Caki2 (cell line): ENCODE measurements at regions not wholly inside any gene's neighbourhood (a gene's known extent, or its start where the extent isn't known, plus 50 kb on each side); places are given as distances from the start of the nearest gene placed in this dataset.

Experiments used
- DNase-seq: peaks from one replicate; pipeline ENCODE4 v3.0.0-alpha.2; 2015; ENCODE audit warnings: low read depth
- in situ Hi-C: cut with HindIII; loops from 2 replicates; pipeline ENCODE4 v1.10.0; 2016; ENCODE audit warnings: low sequenced_read_pairs, low pct_unique_long_range_greater_than_20kb, mixed read lengths

DNA sequence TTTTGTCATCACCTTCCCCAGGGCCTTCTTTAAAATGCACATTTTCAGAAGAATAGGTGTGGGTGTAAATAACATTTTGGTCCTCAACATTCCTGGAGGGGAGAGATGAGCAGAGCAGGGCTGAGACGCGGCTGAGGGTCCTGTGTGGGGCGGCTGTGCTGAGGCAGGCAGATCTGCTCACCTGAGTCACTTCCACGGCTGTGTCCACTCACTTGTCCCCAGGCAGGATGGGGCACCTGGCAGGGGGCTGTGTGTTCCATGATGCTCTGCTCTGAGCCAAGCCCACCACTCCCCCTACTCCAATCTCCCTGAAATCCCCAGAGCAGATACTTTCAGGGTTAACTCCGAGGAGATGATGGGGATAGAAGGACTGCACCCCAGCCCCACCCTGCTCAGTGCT is 93.8 kb downstream of the GLRX3 start:
- no peak for DNase-seq
- in situ Hi-C loops: no loop called here

DNA sequence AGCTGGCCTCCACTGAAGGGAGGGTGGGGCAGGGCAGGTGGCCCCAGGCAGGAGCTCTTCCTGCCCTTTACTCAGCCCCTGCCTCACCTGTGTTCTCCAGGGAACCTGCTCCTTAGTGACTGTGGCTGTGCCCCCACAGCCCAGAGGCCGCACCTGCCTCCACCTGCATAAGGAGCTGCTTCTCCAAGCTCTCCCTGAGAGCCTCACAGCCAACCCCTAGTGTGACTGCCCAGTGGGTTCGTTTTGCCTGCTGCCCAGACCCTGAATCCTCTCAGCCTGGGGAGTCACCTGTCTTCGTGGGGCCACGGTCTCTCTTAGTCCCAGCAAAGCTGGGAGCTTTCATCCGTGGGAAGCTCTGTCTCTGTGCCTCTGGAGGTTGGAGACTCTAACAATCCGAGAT is 94.4 kb downstream of the GLRX3 start:
- in situ Hi-C loops: no loop called here
- DNase-seq: no peak

DNA sequence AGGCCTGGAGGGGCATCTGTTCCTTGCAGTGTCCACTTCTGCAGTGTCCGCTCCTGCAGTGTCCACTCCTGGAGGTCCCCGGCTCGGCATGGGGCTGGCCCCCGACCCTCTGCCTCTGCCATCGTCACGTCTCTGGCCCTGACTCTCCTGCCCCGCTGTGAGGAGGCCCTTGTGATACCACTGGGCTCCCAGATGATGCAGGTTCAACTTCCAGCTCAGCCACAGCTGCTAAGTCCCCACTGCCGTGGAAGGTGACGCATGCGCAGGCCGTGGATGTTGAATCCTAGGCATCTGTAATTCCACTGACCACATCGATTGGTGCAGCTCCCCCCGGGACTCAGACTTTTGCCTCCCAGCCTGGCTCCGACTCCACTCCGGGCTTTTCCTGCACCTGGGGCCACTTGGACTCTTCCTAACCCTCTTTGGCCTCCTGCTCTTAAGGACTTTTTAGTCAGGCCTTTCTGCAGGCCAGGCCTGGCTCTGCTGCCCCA is 95.1 kb downstream of the GLRX3 start:
- in situ Hi-C loops: no loop called here
- DNase-seq: no peak

DNA sequence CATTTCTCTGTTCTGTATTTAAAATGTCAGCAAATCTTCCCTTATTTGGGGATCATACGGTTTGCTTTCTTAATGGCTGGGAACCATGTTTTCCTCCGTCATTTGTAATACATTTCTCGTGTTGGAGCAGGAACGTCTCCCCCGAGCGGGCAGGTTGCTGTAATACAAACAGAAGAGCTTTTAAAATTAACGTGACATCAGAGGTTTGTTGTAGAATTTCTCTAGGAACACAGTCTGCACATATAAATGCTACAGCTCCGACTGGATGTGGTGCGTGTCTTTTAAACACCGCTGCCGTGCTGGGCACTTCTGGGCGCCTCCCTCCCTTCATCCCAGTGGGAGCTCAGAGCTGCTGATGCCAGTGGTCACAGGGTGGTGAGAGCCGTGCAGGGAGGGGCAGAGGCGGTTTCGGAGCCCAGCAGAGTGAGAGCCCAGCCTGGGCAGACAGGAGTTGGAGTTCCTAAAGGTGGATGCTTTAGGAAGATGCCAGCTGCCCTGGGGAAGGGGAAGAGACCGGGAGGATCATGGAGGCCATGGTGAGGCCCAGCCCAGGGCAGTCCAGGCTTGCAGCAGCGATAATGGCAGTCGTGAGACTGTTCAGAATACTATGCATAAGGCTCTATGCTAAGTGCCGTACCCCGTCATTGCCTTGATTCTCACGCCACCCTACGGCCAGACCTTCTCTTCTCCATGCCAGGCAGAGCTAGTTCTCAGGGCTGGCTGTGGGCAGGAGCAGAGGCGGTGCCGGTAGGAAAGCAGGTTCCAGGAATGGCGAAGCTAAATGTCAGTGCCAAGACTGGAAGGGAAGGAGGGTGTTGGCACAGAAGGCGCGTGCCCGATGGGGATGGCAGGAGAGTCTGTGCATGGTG is 96.2 kb downstream of the GLRX3 start:
- no peak for DNase-seq
- in situ Hi-C loops: no loop called here

DNA sequence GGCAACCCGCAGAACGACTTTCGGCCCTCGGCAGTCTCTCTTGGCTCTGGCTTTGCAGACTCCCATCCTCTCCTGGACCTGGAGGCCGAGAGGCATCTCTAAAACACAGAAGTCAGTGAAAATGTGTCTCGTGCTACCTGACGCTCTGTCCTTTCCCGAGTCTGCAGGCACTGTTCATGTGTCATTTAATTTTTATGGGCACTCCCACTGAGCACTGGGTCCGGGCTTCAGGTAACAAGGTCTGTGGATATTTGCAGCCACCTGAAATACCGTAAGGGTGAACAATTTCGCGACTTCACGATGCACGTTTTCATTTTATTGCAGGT is 96.8 kb downstream of the GLRX3 start:
- in situ Hi-C loops: no loop called here
- DNase-seq: no peak

DNA sequence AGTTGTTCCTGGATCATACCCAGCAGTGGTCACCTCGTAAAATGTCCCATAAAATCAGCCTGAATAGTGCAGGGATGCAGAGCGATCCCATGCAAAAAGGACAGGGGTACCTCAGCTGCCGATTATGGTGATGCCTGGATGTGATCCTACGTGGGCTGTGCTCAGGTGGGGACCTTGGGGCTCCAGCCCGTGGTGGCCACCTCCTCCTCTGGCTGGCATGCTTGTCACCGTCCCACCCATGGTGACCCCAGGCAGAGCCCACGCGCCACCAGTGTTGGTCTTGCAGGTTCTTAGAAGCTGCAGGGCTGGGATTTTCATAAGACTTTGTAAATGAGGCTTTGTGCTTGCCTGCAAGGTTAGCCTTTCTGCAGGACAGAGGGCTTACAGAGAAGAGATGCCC is 97.2 kb downstream of the GLRX3 start:
- in situ Hi-C loops: no loop called here
- DNase-seq: no peak

DNA sequence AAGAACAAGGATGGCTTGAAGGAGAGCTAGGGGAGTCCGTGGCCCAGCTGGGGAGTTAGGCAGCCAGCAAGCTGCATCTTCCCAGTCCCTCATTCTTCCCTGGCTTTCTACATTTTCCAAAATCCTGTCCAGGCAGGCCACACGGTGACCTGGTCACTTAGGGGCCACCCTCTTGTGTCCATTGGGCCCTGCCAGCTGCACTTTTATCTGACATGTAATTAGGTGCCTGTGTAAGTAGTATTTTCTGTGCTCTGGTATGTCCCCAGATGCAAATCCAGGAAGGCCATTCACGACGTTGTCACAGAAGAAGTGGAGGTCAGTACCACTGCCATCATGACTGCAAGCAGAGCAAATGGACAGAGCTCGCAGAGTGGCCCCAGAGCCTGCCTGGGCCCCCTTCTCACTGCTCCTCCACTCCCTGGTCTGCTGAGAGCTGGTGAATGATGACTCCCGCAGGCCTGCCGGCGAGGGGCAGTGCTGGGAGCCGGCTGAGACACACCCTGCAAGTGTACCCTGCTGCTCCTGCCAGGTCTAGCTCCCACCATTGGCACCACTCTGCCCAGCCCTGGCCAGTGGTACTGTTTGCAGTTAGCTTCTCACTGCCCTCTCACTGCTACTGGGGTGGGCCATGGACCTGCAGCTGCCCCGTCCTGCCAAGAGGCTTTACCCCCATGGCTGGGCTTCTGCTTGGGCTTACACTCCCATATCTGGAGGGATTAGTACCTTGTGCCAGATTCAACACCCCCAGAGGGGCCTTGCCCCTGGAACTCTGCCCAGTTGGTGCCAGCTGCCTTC is 98.2 kb downstream of the GLRX3 start:
- no peak for DNase-seq
- in situ Hi-C loops: no loop called here

DNA sequence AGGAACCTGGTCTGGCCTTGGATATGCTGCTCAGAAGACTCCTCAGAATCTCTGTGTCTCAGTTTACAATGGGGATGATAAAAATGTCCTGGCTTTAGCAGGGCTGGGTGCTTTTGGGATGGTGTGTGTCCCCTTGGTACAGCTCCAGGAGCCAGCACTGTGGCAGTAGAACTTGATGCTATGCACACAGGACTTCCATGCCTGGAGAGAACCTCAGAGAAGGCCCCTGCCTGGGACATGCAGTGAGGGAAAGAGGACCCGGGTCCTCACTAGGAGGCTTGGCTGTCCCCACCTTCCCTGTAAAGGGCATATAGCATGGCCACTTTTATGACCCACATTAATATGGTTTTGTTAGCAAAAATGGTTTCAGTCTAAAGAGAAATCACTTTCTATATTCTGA is 100.5 kb downstream of the GLRX3 start:
- no peak for DNase-seq
- in situ Hi-C loops: no loop called here

DNA sequence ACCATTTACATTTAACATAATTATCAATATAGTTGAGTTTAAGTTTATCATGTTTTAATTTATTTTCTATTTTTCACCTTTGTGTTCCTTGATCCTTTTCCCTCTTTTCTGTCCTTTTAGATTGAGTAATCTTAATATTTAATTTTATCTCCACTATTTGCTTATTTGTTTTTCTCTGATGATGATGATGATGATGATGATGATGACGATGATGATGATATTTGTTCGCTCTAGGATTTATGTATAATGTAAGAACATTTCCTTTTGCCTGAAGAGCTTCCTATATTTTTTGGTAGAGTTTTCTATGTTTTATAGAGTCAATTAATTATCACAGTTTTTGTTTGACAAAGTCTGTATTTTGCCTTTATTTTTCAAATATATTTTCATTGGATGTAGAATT is 104.2 kb downstream of the GLRX3 start:
- no peak for DNase-seq
- in situ Hi-C loops: no loop called here

DNA sequence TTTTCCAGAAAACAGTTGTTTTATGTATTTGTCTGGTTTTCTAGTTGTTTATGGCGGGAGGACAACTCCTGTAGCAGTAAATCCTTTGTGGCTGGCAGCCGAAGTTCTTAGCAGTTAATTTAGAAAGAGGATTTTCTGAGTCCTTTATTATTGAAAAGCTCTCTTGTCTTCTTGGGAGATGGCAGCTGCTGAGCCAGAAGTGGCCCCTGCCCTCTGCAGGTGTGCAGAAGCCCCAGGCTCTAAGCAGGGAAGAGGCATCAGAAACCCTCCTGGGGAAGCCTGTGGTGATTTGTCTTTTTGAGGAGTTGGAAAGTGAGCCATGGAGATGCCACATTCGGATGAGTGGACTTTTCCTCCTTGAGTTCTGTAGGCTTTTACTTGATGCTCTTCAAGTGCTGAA is 106.3 kb downstream of the GLRX3 start:
- in situ Hi-C loops: no loop called here
- DNase-seq: no peak

DNA sequence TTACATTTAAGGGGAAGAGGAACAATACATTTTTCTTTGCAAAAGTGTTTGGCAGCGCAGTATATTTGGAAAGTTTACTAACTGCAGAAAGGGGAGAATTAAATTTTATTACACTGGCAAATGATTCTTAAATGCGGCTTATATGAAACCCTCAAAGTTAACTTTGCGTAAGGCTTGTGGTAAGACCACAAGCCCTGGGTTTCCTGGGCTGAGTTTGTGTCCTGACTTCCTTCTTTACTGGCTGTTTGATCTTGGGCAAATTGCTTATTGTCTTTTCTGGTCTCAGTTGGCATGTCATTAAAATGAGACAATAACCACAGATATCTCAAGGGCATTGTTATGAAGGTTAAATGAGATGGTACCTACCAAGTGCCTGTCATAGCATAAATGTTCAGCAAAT is 106.8 kb downstream of the GLRX3 start:
- in situ Hi-C loops: no loop called here
- no peak for DNase-seq

DNA sequence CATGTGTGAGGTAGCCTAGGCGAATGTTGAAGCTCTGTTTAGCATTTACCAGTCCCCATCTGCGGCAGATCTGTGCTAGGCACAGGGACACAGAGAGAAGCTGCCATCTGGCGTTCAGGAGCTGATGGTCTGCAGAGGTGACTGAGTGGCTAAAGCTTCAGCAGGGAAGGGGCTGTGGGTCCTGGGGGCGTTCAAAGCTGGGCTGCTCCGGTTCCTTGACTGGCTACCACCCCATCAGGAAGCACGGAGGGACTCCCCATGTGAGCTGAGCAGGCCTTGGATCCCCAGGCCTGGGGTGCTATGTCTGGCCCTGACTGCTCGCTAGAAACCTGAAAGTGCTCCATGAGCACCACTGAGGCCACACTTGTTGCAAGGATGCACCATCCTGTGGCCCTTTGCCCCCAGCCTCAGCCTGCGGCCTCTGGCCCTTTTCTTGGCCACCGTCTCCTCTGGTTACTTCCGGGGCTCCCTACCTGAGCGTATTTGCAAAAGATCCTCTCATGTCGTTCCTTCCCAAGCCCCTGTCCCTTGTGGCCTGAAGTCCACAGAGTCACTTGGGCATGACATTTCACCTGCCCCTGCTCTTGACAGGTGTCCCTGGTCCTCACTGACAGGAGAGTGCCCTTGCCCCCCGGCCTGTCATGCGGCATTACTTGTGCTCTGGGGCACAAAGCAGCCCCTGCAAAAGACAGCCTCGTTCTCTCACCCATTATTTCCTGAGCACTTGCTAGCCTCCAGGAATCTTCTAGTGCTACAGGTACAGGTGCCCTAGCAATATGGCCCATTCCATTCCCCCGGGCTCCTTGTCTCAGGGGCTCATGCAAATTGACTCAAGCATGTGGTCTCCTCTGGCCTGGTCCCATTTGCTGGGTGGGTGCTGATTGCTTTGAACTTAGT is 108.1 kb downstream of the GLRX3 start:
- in situ Hi-C loops: no loop called here
- no peak for DNase-seq

DNA sequence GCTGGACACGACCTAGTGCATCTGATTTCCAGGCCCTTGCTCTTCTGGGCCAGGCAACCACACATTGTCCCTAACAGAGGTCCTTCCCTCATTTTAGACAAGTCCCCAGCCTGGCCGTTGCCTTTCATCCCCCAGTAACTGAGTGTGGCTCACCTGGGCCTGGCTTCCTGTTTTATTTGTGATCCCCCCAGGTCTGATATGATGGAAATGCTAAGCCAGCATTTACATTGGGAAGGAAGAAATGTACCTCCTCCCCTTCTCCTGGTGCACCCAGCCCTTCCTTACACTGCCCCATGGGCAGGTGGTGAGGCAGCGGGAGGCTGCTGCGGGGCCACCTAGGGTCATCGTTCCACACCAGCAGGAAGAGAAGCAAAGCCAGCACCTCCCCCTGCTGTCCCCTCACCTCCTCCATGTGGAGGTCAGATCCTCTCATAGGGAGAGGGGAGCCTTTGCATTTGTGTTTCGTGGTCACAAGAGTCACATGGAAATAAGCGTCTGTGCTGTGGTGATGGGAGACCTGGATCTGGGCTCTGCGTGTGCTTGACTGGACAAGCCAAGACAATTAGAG is 108.8 kb downstream of the GLRX3 start:
- in situ Hi-C loops: no loop called here
- no peak for DNase-seq

DNA sequence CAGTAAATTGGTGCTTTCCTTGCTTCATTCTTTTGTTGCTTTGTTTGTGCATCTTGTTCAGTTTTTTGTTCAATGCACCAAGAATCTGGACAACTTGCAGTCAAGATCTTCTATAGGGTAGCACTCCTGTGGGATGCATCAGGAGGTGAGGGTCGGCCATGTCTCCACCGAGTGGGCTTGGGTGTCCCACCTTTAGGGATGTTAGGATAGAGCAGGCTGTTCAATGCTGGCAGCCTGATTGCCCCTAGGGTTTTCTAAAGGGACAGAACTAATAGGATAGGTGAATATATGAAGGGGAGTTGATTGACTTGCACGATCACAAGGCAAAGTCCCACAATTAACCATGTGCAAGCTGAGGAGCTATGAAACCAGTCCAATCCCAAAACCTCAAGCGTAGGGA is 109.9 kb downstream of the GLRX3 start:
- in situ Hi-C loops: no loop called here
- DNase-seq: no peak

DNA sequence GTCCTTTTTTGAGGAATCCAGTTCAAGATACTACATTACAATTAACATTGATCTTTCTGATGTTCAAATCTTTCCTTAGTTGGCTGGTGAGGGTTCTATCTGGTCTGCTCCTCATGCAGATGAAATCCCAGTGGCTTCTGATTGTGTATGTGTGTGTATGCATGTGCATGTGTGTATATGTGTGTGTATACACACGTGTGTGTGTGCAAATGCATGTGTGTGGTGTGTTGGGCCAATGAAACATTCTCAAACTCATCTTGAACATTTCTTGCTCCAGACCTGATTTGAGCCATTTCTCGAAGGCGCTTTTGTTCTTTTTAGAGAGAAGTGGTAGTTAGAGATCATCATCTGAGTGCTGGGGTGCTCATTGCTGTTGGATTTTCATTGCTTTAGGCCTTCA is 113.9 kb downstream of the GLRX3 start:
- no peak for DNase-seq
- in situ Hi-C loops: no loop called here

DNA sequence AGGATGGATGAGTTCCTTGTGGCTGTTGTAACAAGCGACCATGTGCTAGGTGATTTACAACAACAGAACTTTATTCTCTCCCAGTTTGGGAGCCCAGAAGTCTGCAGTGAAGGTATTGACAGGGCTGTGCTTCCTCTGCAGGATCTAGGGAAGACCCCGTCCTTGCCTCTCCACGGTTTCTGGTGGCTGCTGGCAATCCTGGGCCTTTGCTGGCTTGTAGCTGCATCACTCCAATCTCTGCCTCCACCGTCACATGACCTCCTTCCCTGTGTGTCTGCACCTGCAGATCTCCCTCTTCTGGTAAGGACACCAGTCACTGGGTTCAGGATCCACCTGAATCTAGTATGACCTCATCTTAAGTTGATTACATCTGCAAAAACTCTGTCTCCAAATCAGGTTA is 115.6 kb downstream of the GLRX3 start:
- DNase-seq: no peak

DNA sequence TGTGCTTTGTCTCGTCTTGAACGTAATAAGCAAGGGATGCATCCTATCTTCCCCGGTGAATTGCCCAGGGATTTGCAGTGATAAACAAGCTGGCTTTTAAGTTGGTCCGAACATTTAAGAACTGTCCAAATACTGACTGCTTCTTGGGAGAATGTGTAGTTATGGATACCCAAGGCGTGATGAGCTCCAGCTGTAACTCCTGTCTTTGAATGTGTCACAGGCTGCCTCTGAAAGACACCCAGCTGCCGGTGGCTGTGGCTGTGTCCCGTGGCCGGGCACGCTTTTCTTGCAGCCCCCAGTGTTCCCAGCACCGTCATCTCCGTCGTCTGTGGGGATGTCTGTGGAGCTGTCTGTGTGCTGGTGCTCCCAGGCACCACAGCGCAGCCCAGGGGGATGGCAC is 118.1 kb downstream of the GLRX3 start:
- DNase-seq: no peak
- in situ Hi-C loops: no loop called here

More for the DNA sequence above, 115.6 kb downstream of the GLRX3 start:
- in situ Hi-C loops: no loop called here

DNA sequence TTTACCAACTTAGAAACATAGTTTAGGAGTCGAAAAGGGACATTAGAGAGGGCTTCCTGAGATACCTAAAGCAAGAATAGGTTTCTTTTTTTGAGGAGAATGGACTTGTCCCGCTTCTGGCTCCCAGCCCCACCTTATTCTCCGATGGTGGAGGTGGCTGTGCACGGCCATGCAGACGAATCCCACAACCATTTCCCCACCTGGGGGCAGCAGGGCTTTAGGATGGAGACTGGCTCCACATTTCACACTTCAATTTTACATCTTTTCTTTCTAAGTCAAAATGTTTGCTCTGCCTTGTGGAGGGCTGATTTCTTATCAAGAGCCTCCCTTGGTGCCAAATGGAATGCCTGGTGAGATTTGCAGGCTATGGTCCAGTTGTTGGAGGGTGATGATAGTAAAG is 118.5 kb downstream of the GLRX3 start:
- in situ Hi-C loops: no loop called here
- DNase-seq: no peak
